ENCODE measurements at regions not wholly inside any gene's neighbourhood (a gene's known extent, or its start where the extent isn't known, plus 50 kb on each side); places are given as distances from the start of the nearest gene placed in this dataset.

DNA sequence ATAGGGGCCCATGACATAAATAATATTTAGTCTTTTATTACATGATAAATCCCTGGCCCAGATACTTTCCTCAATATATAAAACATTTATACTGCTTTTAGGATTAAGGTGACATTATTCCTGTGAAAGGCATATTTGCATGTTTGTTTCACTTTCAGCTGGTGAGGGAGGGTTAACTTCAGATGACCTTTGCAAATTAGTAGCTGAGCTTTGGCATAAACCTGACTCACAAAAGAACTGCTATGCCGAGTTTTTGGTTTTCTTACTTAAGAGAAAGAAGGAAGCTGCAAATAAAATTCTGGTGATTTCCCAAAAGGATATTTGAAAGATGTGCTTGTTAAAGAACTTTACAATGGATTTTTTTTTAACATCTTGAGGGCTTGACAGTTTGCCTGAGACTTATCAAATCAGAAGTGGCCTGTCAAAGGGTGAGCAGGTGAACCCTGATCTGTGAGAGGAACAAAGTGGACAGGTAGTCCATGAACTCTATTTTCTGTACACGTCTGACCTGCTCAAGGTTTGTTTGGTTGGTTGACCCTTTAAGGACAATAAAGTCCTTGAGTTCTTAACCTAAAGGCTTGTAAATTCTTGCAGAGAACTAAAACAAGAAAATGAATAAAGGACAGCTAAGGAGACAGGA lies 93.5 kb downstream of the FAM124B start:
- TF ChIP-seq PAX8 (IDR thresholded peaks at IDR 0.05) = no peak
- TF ChIP-seq, protein P1, sequence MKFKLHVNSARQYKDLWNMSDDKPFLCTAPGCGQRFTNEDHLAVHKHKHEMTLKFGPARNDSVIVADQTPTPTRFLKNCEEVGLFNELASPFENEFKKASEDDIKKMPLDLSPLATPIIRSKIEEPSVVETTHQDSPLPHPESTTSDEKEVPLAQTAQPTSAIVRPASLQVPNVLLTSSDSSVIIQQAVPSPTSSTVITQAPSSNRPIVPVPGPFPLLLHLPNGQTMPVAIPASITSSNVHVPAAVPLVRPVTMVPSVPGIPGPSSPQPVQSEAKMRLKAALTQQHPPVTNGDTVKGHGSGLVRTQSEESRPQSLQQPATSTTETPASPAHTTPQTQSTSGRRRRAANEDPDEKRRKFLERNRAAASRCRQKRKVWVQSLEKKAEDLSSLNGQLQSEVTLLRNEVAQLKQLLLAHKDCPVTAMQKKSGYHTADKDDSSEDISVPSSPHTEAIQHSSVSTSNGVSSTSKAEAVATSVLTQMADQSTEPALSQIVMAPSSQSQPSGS (IDR thresholded peaks at IDR 0.05; ENCODE audit: low read length) = no peak
- TF ChIP-seq CTCF (IDR thresholded peaks at IDR 0.05 in 2 of 3, conservative IDR thresholded peaks at IDR 0.05 in 1 of 3; ENCODE audit: control insufficient read depth in 2 of 3, extremely low read depth in 1 of 3, insufficient read depth in 1 of 3, low read depth in 3 of 3, low read length in 3 of 3) = no peak
- no peak for TF ChIP-seq EZH2 (IDR thresholded peaks at IDR 0.05; ENCODE audit: borderline replicate concordance, control insufficient read depth, low read depth, low read length)

Data from GM12878 (cell line).